ENCODE measurements at regions not wholly inside any gene's neighbourhood (a gene's known extent, or its start where the extent isn't known, plus 50 kb on each side); places are given as distances from the start of the nearest gene placed in this dataset.

DNA sequence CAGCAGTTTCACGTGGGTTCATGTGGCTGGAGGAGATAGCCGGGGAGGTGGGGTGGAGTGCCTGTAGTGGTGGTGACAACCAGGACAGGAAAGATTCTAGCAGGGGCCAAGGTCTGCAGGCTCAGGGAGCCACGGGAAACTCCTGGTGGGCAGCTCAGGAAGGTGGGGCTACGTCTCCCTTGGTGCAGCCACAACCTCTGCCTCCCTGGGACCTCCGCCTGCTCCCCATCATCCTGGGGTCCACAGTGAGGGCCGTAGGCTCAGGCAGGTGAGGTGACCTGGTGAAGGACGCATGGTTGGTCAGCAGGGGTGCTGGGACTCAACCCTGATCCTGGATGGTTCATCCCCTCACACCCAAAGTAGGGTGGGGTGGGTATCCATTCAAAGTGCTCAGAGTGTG lies 524.1 kb downstream of the TBC1D22A start:
- no peaks in the 10 kb centered on the region for H3K9me3 Mint-ChIP-seq (ENCODE audit: insufficient read depth)
- no peak overlapping the region for H3K27ac Mint-ChIP-seq
- no peaks in the 10 kb centered on the region for H3K9me3 ChIP-seq (ENCODE audit: control extremely low read depth in 1 of 3, control insufficient read depth in 2 of 3, insufficient read depth in 1 of 3, low read length in 2 of 3)
- WGBS (ENCODE audit: insufficient coverage) = 68% methylated on average over 6 of the region's 7 CpGs
- H3K27me3 Mint-ChIP-seq = peaks cover 2% of the 10 kb centered on the region
- H4K20me1 ChIP-seq (ENCODE audit: control insufficient read depth, insufficient read depth, low read length, poor library complexity, severe bottlenecking) = no peaks in the 10 kb centered on the region
- no peak overlapping the region for H3K4me3 ChIP-seq (ENCODE audit: control extremely low read depth in 1 of 5, extremely low read depth in 1 of 5, insufficient read depth in 1 of 5, low read depth in 2 of 5, low read length in 4 of 5)
- DNase-seq (no peak), ATAC-seq (ENCODE audit: low read depth) (no peak)
- ChIA-PET CTCF (no interaction called here), POLR2A (no interaction called here)
- H3K4me1 Mint-ChIP-seq = no peaks in the 10 kb centered on the region
- no peak for TF ChIP-seq EZH2 (IDR thresholded peaks at IDR 0.05; ENCODE audit: borderline replicate concordance, insufficient read depth, low read depth, low read length, poor library complexity, severe bottlenecking)
- TF ChIP-seq, protein P1, sequence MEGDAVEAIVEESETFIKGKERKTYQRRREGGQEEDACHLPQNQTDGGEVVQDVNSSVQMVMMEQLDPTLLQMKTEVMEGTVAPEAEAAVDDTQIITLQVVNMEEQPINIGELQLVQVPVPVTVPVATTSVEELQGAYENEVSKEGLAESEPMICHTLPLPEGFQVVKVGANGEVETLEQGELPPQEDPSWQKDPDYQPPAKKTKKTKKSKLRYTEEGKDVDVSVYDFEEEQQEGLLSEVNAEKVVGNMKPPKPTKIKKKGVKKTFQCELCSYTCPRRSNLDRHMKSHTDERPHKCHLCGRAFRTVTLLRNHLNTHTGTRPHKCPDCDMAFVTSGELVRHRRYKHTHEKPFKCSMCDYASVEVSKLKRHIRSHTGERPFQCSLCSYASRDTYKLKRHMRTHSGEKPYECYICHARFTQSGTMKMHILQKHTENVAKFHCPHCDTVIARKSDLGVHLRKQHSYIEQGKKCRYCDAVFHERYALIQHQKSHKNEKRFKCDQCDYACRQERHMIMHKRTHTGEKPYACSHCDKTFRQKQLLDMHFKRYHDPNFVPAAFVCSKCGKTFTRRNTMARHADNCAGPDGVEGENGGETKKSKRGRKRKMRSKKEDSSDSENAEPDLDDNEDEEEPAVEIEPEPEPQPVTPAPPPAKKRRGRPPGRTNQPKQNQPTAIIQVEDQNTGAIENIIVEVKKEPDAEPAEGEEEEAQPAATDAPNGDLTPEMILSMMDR (IDR thresholded peaks at IDR 0.05) = no peak
- H3K4me3 Mint-ChIP-seq = no peak overlapping the region
- H3K79me2 ChIP-seq (ENCODE audit: control insufficient read depth, insufficient read depth, low read length) = no peaks in the 10 kb centered on the region
- no peaks in the 10 kb centered on the region for H3K4me1 ChIP-seq (ENCODE audit: control insufficient read depth in 2 of 2, insufficient read depth in 2 of 2, low read length in 2 of 2)
- no peaks in the 10 kb centered on the region for H3K27me3 ChIP-seq (replicated peaks in 1 of 4; ENCODE audit: control extremely low read depth in 1 of 4, control insufficient read depth in 3 of 4, insufficient read depth in 4 of 4, low read length in 3 of 4)
- no peak overlapping the region for H3K9ac ChIP-seq (ENCODE audit: low read length)
- no peak overlapping the region for H2AFZ ChIP-seq (ENCODE audit: insufficient read depth, low read depth, low read length, poor library complexity, severe bottlenecking)
- intact Hi-C loops (cut with micrococcal nuclease) = no loop called here
- no peak overlapping the region for H3K4me2 ChIP-seq (replicated peaks; ENCODE audit: low read depth, low read length, poor library complexity, severe bottlenecking)
- H3K27ac ChIP-seq (ENCODE audit: low read length in 2 of 2) = no peak overlapping the region
- no peaks in the 10 kb centered on the region for H3K36me3 ChIP-seq (replicated peaks in 1 of 2; ENCODE audit: control extremely low read depth in 1 of 2, control insufficient read depth in 1 of 2, extremely low read depth in 1 of 2, insufficient read depth in 2 of 2, low read length in 1 of 2)

DNA sequence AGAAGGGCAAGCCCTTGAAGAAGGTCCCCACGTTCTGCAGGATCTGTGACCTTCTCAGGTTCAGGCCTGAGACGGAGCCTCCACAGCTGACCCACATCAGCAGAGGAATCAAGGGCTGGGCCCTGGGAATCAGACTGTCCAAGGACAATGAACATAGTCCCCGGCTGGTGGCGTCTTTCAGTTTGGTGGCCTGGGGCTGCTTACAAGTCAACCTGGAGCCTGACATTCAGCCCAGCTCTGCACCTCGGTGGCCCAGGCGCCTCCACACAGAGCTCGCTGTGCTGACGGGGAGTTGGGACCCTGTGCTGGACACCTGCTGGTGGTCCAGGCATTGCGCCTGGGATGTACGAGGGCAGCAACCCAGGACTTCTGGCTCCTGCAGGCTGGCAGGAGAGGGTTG lies 523.5 kb downstream of the TBC1D22A start:
- H2AFZ ChIP-seq (ENCODE audit: insufficient read depth, low read depth, low read length, poor library complexity, severe bottlenecking) = no peak overlapping the region
- POLR2A ChIA-PET = no interaction called here
- no peak overlapping the region for H3K9ac ChIP-seq (ENCODE audit: low read length)
- no peak overlapping the region for H3K27ac Mint-ChIP-seq
- no peak overlapping the region for H3K4me3 Mint-ChIP-seq
- no peak overlapping the region for H3K4me3 ChIP-seq (ENCODE audit: control extremely low read depth in 1 of 5, extremely low read depth in 1 of 5, insufficient read depth in 1 of 5, low read depth in 2 of 5, low read length in 4 of 5)
- no peaks in the 10 kb centered on the region for H3K27me3 ChIP-seq (replicated peaks in 1 of 4; ENCODE audit: control extremely low read depth in 1 of 4, control insufficient read depth in 3 of 4, insufficient read depth in 4 of 4, low read length in 3 of 4)
- peaks cover 2% of the 10 kb centered on the region for H3K27me3 Mint-ChIP-seq
- TF ChIP-seq EZH2 (IDR thresholded peaks at IDR 0.05; ENCODE audit: borderline replicate concordance, insufficient read depth, low read depth, low read length, poor library complexity, severe bottlenecking) = no peak
- TF ChIP-seq, protein P1 (IDR thresholded peaks at IDR 0.05) = no peak
- intact Hi-C loops (cut with micrococcal nuclease) = no loop called here
- CTCF ChIA-PET = no interaction called here
- no peaks in the 10 kb centered on the region for H3K9me3 ChIP-seq (ENCODE audit: control extremely low read depth in 1 of 3, control insufficient read depth in 2 of 3, insufficient read depth in 1 of 3, low read length in 2 of 3)
- no peak for DNase-seq
- no peaks in the 10 kb centered on the region for H3K36me3 ChIP-seq (replicated peaks in 1 of 2; ENCODE audit: control extremely low read depth in 1 of 2, control insufficient read depth in 1 of 2, extremely low read depth in 1 of 2, insufficient read depth in 2 of 2, low read length in 1 of 2)
- WGBS (ENCODE audit: insufficient coverage) = 91% methylated on average over 10 of the region's 10 CpGs
- ATAC-seq (ENCODE audit: low read depth) = no peak
- no peaks in the 10 kb centered on the region for H3K4me1 Mint-ChIP-seq
- no peaks in the 10 kb centered on the region for H4K20me1 ChIP-seq (ENCODE audit: control insufficient read depth, insufficient read depth, low read length, poor library complexity, severe bottlenecking)
- no peaks in the 10 kb centered on the region for H3K79me2 ChIP-seq (ENCODE audit: control insufficient read depth, insufficient read depth, low read length)
- no peaks in the 10 kb centered on the region for H3K4me1 ChIP-seq (ENCODE audit: control insufficient read depth in 2 of 2, insufficient read depth in 2 of 2, low read length in 2 of 2)
- H3K27ac ChIP-seq (ENCODE audit: low read length in 2 of 2) = no peak overlapping the region
- no peaks in the 10 kb centered on the region for H3K9me3 Mint-ChIP-seq (ENCODE audit: insufficient read depth)
- H3K4me2 ChIP-seq (replicated peaks; ENCODE audit: low read depth, low read length, poor library complexity, severe bottlenecking) = no peak overlapping the region
